ENCODE measurements at regions not wholly inside any gene's neighbourhood (a gene's known extent, or its start where the extent isn't known, plus 50 kb on each side); places are given as distances from the start of the nearest gene placed in this dataset.

DNA sequence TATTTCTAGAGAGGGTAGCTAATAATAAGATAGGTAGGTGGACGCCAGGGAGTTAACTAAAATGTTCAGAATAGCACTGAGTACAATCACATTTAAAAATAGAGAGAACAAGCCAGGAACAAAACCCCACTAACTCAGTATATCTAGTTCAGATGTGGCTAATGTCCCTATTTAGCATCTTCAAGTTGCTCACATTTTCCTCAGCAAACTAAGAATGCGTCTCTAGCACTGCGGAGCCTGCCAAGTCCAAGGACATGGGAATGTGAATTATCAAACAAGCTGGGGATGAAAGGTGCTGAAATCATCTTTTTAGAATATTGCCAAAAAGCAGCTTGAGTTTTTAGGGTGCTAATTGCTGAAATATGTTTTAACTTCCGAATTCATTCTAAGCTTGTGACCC lies 398.5 kb upstream of the FIGN start:
- TF ChIP-seq, protein P1, sequence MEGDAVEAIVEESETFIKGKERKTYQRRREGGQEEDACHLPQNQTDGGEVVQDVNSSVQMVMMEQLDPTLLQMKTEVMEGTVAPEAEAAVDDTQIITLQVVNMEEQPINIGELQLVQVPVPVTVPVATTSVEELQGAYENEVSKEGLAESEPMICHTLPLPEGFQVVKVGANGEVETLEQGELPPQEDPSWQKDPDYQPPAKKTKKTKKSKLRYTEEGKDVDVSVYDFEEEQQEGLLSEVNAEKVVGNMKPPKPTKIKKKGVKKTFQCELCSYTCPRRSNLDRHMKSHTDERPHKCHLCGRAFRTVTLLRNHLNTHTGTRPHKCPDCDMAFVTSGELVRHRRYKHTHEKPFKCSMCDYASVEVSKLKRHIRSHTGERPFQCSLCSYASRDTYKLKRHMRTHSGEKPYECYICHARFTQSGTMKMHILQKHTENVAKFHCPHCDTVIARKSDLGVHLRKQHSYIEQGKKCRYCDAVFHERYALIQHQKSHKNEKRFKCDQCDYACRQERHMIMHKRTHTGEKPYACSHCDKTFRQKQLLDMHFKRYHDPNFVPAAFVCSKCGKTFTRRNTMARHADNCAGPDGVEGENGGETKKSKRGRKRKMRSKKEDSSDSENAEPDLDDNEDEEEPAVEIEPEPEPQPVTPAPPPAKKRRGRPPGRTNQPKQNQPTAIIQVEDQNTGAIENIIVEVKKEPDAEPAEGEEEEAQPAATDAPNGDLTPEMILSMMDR (IDR thresholded peaks at IDR 0.05) = no peak
- no peak for TF ChIP-seq EZH2 (IDR thresholded peaks at IDR 0.05)
- no peak for TF ChIP-seq EZH2phosphoT487 (IDR thresholded peaks at IDR 0.05)

Data from neural progenitor cell (in vitro differentiated cells).